ENCODE measurements at regions not wholly inside any gene's neighbourhood (a gene's known extent, or its start where the extent isn't known, plus 50 kb on each side); places are given as distances from the start of the nearest gene placed in this dataset.

GRCh38 chr13:69595181-69595580 lies 512.4 kb upstream of the ATXN8OS start:
- no peak for TF ChIP-seq POLR2A (IDR thresholded peaks at IDR 0.05)
- TF ChIP-seq CTCF (IDR thresholded peaks at IDR 0.05), result no peak
- intact Hi-C loops (cut with DNase I; ENCODE audit: low total_unique reads), result no loop called here
- H3K27ac ChIP-seq, result no peak overlapping the region
- no peak for DNase-seq
- H3K4me1 ChIP-seq, result no peaks in the 10 kb centered on the region
- no peaks in the 10 kb centered on the region for H3K27me3 ChIP-seq
- H3K4me3 ChIP-seq, result no peak overlapping the region
- H3K9me3 ChIP-seq, result no peaks in the 10 kb centered on the region
- WGBS, 2 donors, result 83 to 85% methylated on average over 1 of the region's 1 CpG
- H3K36me3 ChIP-seq (ENCODE audit: low read depth, missing control alignments), result no peaks in the 10 kb centered on the region

DNA sequence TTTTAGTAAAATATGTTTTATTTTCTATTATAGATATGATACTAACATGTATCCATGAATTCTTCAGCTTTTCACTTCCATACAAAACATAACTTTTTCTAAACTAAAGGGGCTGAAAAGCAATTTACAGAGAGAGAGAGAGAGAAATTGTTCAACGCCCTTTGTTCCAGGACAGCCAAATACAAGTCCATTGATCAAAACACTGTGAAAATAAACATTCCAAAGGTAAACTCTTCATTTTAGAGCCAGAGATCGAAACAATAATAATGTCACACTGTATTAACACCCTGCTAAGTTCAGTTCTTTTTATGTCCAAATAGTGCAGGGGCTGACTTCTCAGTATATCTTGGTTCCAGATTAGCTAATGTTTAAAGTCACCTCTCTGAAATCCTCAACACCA lies 516.2 kb upstream of the ATXN8OS start:
- Histone ChIP-seq H3K27me3 (no peaks in the 10 kb centered on the region), H3K27ac (no peak overlapping the region), H3K4me3 (no peak overlapping the region), H3K9me3 (no peaks in the 10 kb centered on the region), H3K36me3 (ENCODE audit: low read depth, missing control alignments) (no peaks in the 10 kb centered on the region), H3K4me1 (no peaks in the 10 kb centered on the region)
- WGBS, 2 donors, result 78 to 89% methylated on average over 2 of the region's 2 CpGs
- intact Hi-C loops (cut with DNase I; ENCODE audit: low total_unique reads), result no loop called here
- TF ChIP-seq CTCF (IDR thresholded peaks at IDR 0.05), result no peak
- no peak for DNase-seq

DNA sequence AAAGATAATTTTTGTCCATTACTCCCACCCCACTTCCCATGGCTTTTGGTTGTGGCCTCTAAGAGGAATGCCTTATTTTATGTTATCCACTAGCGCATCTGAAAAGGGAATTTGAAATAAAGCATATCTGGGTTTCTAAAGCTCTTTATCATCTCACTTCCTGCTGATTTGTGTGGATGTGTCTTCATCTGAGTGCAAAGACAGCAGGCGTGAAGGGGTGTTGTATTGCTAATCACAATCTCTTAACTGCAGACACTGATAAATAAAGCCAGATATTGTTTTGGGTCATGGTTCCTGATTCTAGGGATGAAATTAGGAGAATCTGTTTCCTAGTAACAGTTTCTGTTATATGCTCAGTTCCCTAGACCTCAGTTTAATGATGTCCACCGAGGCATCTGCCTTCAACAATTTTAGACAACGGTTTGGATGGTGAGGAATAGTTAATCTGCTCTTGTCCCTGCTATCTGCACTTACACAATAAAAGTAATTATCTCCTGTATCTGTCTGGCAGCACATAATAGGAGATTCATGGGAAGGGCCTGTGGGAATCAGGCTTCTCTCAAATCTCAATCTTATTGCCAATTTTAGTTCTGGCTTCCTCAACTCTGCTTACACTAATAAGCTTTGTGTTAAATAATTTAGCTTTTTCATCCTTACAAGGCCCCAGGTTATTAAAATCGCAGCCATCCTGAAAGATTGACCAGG lies 517.9 kb upstream of the ATXN8OS start:
- WGBS, 2 donors, result 61 to 75% methylated on average over 5 of the region's 5 CpGs
- Histone ChIP-seq H3K27me3 (no peaks in the 10 kb centered on the region), H3K4me3 (no peak overlapping the region), H3K9me3 (no peaks in the 10 kb centered on the region), H3K27ac (no peak overlapping the region), H3K4me1 (no peaks in the 10 kb centered on the region), H3K36me3 (ENCODE audit: low read depth, missing control alignments) (no peaks in the 10 kb centered on the region)
- DNase-seq, result no peak
- TF ChIP-seq POLR2A (IDR thresholded peaks at IDR 0.05) (no peak), CTCF (IDR thresholded peaks at IDR 0.05) (no peak)
- intact Hi-C loops (cut with DNase I; ENCODE audit: low total_unique reads), result no loop called here

GRCh38 chr13:69585656-69586055 lies 522.0 kb upstream of the ATXN8OS start:
- no peaks in the 10 kb centered on the region for H3K4me1 ChIP-seq
- whole genome bisulfite sequencing, 2 donors, result 57 to 65% methylated on average over 1 of the region's 1 CpG
- no peaks in the 10 kb centered on the region for H3K27me3 ChIP-seq
- intact Hi-C loops (cut with DNase I; ENCODE audit: low total_unique reads), result no loop called here
- no peaks in the 10 kb centered on the region for H3K9me3 ChIP-seq
- DNase-seq, result no peak
- no peak overlapping the region for H3K27ac ChIP-seq
- no peak overlapping the region for H3K4me3 ChIP-seq
- TF ChIP-seq POLR2A (IDR thresholded peaks at IDR 0.05) (no peak), CTCF (IDR thresholded peaks at IDR 0.05) (peak in 1 of 3 experiments; percentile 12)
- H3K36me3 ChIP-seq (ENCODE audit: low read depth, missing control alignments), result no peaks in the 10 kb centered on the region

- WGBS, 2 donors, result 80 to 81% methylated on average over 3 of the region's 3 CpGs
These were observed 527.4 kb upstream of the ATXN8OS start for GRCh38 chr13:69580255-69580654.

More at GRCh38 chr13:69580255-69580654, 527.4 kb upstream of the ATXN8OS start:
- Histone ChIP-seq H3K27me3 (no peaks in the 10 kb centered on the region), H3K27ac (no peak overlapping the region), H3K4me3 (no peak overlapping the region), H3K9me3 (no peaks in the 10 kb centered on the region), H3K36me3 (ENCODE audit: low read depth, missing control alignments) (no peaks in the 10 kb centered on the region), H3K4me1 (no peaks in the 10 kb centered on the region)
- TF ChIP-seq POLR2A (IDR thresholded peaks at IDR 0.05) (no peak), CTCF (IDR thresholded peaks at IDR 0.05) (no peak)
- DNase-seq, result no peak
- intact Hi-C loops (cut with DNase I; ENCODE audit: low total_unique reads), result no loop called here
